ENCODE measurements at regions not wholly inside any gene's neighbourhood (a gene's known extent, or its start where the extent isn't known, plus 50 kb on each side); places are given as distances from the start of the nearest gene placed in this dataset.

- TF ChIP-seq CTCF (IDR thresholded peaks at IDR 0.05) (no peak), EP300 (IDR thresholded peaks at IDR 0.05) (no peak), POLR2A (IDR thresholded peaks at IDR 0.05) (no peak), POLR2AphosphoS5 (IDR thresholded peaks at IDR 0.05) (no peak)
Observed at GRCh38 chr3:31307131-31307785, 225.5 kb upstream of the STT3B start.
